Keratinocyte (primary cell): ENCODE measurements at regions not wholly inside any gene's neighbourhood (a gene's known extent, or its start where the extent isn't known, plus 50 kb on each side); places are given as distances from the start of the nearest gene placed in this dataset.

Experiments used
- DNase-seq: peaks from one replicate; pipeline ENCODE4 v3.0.0-alpha.2; 2011; ENCODE audit warnings: low read depth, missing footprints, low spot score
- FAIRE-seq: peaks from 2 replicates; lab custom pipeline; 2011; peaks lifted over from hg19 to GRCh38; lab: Jason Lieb, UNC
- H2AFZ ChIP-seq: 2 replicates; pipeline ENCODE4 v1.6.0; 2012; ENCODE audit warnings: low read length, control low read depth, inconsistent platforms; ENCODE audit not compliant: control insufficient read depth
- H3K27ac ChIP-seq: 2 replicates; pipeline ENCODE4 v1.5.1; 2011; ENCODE audit warnings: low read length; ENCODE audit not compliant: control insufficient read depth, insufficient read depth
- H3K27me3 ChIP-seq: 3 replicates; pipeline ENCODE4 v1.6.0; 2011; ENCODE audit warnings: low read length; ENCODE audit not compliant: control insufficient read depth, insufficient read depth; ENCODE audit errors: extremely low read depth
- H3K36me3 ChIP-seq, 2 experiments: 2 replicates in 1 of 2; 3 replicates in 1 of 2; pipeline ENCODE4 v1.5.1; 2011; ENCODE audit warnings: low read length in 2 of 2, mild to moderate bottlenecking in 1 of 2; ENCODE audit not compliant: control insufficient read depth in 2 of 2, insufficient read depth in 2 of 2; ENCODE audit errors: extremely low read depth in 1 of 2
- H3K4me1 ChIP-seq: 3 replicates; pipeline ENCODE4 v1.5.1; 2011; ENCODE audit warnings: low read length; ENCODE audit not compliant: control insufficient read depth, insufficient read depth; ENCODE audit errors: extremely low read depth
- H3K4me2 ChIP-seq: 3 replicates; pipeline ENCODE4 v1.6.0; 2011; ENCODE audit warnings: low read depth, low read length; ENCODE audit not compliant: control insufficient read depth, insufficient read depth; ENCODE audit errors: extremely low read depth
- H3K4me3 ChIP-seq, 3 experiments: fragments of 200-600 bp in 1 of 3; sonication (generic) in 1 of 3; 2 replicates in 2 of 3; 3 replicates in 1 of 3; pipeline ENCODE4 v1.5.1; 2011 to 2016; ENCODE audit warnings: low read length in 3 of 3, mild to moderate bottlenecking in 3 of 3, control low read depth in 2 of 3, inconsistent platforms in 1 of 3, low read depth in 1 of 3, mixed read lengths in 1 of 3, mixed run types in 1 of 3, moderate library complexity in 1 of 3; ENCODE audit not compliant: control insufficient read depth in 2 of 3, insufficient read depth in 2 of 3; ENCODE audit errors: extremely low read depth in 1 of 3
- H3K79me2 ChIP-seq: 2 replicates; pipeline ENCODE4 v1.6.0; 2012; ENCODE audit warnings: low read length; ENCODE audit not compliant: control insufficient read depth, insufficient read depth
- H3K9ac ChIP-seq: 3 replicates; pipeline ENCODE4 v1.6.0; 2011; ENCODE audit warnings: low read length; ENCODE audit not compliant: control insufficient read depth, insufficient read depth; ENCODE audit errors: extremely low read depth
- H3K9me1 ChIP-seq: 3 replicates; pipeline ENCODE4 v1.6.0; 2011; ENCODE audit warnings: low read length; ENCODE audit not compliant: control insufficient read depth, insufficient read depth; ENCODE audit errors: extremely low read depth
- H3K9me3 ChIP-seq: 2 replicates; pipeline ENCODE4 v1.5.1; 2012; ENCODE audit warnings: low read depth, low read length; ENCODE audit not compliant: control insufficient read depth
- H4K20me1 ChIP-seq: 3 replicates; pipeline ENCODE4 v1.6.0; 2011; ENCODE audit warnings: low read length; ENCODE audit not compliant: control insufficient read depth, insufficient read depth; ENCODE audit errors: extremely low read depth
- CTCF ChIP-seq, 3 experiments: IDR thresholded peaks in 1 of 3; conservative IDR thresholded peaks in 1 of 3; optimal IDR thresholded peaks in 1 of 3; 2 replicates in 2 of 3; 3 replicates in 1 of 3; pipeline versions ENCODE3 to v1.5.1; 2011; ENCODE audit warnings: low read length in 3 of 3, mild to moderate bottlenecking in 3 of 3, moderate library complexity in 2 of 3, control low read depth in 1 of 3, inconsistent platforms in 1 of 3; ENCODE audit not compliant: insufficient read depth in 2 of 3; ENCODE audit errors: extremely low read depth in 1 of 3
- EZH2 ChIP-seq: IDR thresholded peaks from one replicate; pipeline ENCODE4 v1.6.1; 2012; ENCODE audit warnings: inconsistent platforms, mild to moderate bottlenecking, low read length, moderate library complexity
- dilution Hi-C: fragments of 300-500 bp; cut with MboI; formaldehyde crosslinking; loops from one replicate; pipeline ENCODE4 v1.7.0; 2020; ENCODE audit warnings: low sequenced_read_pairs; ENCODE audit not compliant: extremely low pct_ligation_motif_present

GRCh38 chr15:68875377-68876116 lies 54.8 kb upstream of the SPESP1 start:
- Histone ChIP-seq H3K9me1 (no peaks in the 10 kb centered on the region), H3K9ac (no peak overlapping the region), H2AFZ (peak overlapping the region; percentile 3), H3K27me3 (peaks cover 11% of the 10 kb centered on the region), H3K27ac (no peak overlapping the region), H3K79me2 (no peaks in the 10 kb centered on the region), H3K4me1 (peaks cover 2% of the 10 kb centered on the region), H3K4me3 (no peak overlapping the region), H4K20me1 (no peaks in the 10 kb centered on the region), H3K9me3 (no peaks in the 10 kb centered on the region), H3K4me2 (peak overlapping the region; percentile 58), H3K36me3 (no peaks in the 10 kb centered on the region)
- FAIRE-seq = peak; percentile 36
- DNase-seq = peak; percentile 53
- dilution Hi-C loops = no loop called here
- TF ChIP-seq CTCF (optimal IDR thresholded peaks at IDR 0.05 in 1 of 3, IDR thresholded peaks at IDR 0.05 in 1 of 3, conservative IDR thresholded peaks at IDR 0.05 in 1 of 3; ENCODE audit: extremely low read depth in 1 of 3, insufficient read depth in 2 of 3, low read length in 3 of 3) (peak; percentile 84 to 90 (median 84)), EZH2 (no peak)

GRCh38 chr15:68877626-68878025 lies 52.7 kb upstream of the SPESP1 start:
- no peaks in the 10 kb centered on the region for H3K9me3 ChIP-seq
- peaks cover 2% of the 10 kb centered on the region for H3K4me1 ChIP-seq
- H3K27me3 ChIP-seq = peaks cover 6% of the 10 kb centered on the region
- no peak for TF ChIP-seq CTCF (optimal IDR thresholded peaks at IDR 0.05 in 1 of 3, IDR thresholded peaks at IDR 0.05 in 1 of 3, conservative IDR thresholded peaks at IDR 0.05 in 1 of 3; ENCODE audit: extremely low read depth in 1 of 3, insufficient read depth in 2 of 3, low read length in 3 of 3)
- no peak for TF ChIP-seq EZH2
- dilution Hi-C loops = no loop called here
- no peak overlapping the region for H2AFZ ChIP-seq
- DNase-seq (no peak), FAIRE-seq (no peak)
- H3K9ac ChIP-seq = no peak overlapping the region
- H3K4me3 ChIP-seq = no peak overlapping the region
- H4K20me1 ChIP-seq = no peaks in the 10 kb centered on the region
- no peaks in the 10 kb centered on the region for H3K79me2 ChIP-seq
- H3K9me1 ChIP-seq = no peaks in the 10 kb centered on the region
- no peak overlapping the region for H3K27ac ChIP-seq
- H3K4me2 ChIP-seq = no peak overlapping the region
- H3K36me3 ChIP-seq = no peaks in the 10 kb centered on the region
